ENCODE measurements at regions not wholly inside any gene's neighbourhood (a gene's known extent, or its start where the extent isn't known, plus 50 kb on each side); places are given as distances from the start of the nearest gene placed in this dataset.

GRCh38 chr18:72470391-72470790 is 73.8 kb downstream of the CBLN2 start:
- no peak for DNase-seq (ENCODE audit: low spot score)

GRCh38 chr18:72468021-72468710 is 76.0 kb downstream of the CBLN2 start:
- no peak for DNase-seq (ENCODE audit: low spot score)

- DNase-seq (ENCODE audit: low spot score), result no peak
Observed at GRCh38 chr18:72460210-72460680, 83.9 kb downstream of the CBLN2 start.

- no peak for DNase-seq (ENCODE audit: low spot score)
Observed at GRCh38 chr18:72458271-72458670, 85.9 kb downstream of the CBLN2 start.

- no peak for DNase-seq (ENCODE audit: low spot score)
Observed at GRCh38 chr18:72456802-72457201, 87.3 kb downstream of the CBLN2 start.

- DNase-seq (ENCODE audit: low spot score), result no peak
Observed at GRCh38 chr18:72452328-72452727, 91.8 kb downstream of the CBLN2 start.

GRCh38 chr18:72444798-72445155 is 99.4 kb downstream of the CBLN2 start:
- no peak for DNase-seq (ENCODE audit: low spot score)

GRCh38 chr18:72444111-72444797 is 99.9 kb downstream of the CBLN2 start:
- DNase-seq (ENCODE audit: low spot score), result no peak

- DNase-seq (ENCODE audit: low spot score), result no peak
Observed at GRCh38 chr18:72436401-72436800, 107.7 kb downstream of the CBLN2 start.

GRCh38 chr18:72433756-72434155 is 110.4 kb downstream of the CBLN2 start:
- DNase-seq (ENCODE audit: low spot score), result no peak

- no peak for DNase-seq (ENCODE audit: low spot score)
Observed at GRCh38 chr18:72427721-72428120, 116.4 kb downstream of the CBLN2 start.

GRCh38 chr18:72419914-72420313 is 124.2 kb downstream of the CBLN2 start:
- no peak for DNase-seq (ENCODE audit: low spot score)

GRCh38 chr18:72412927-72413326 is 131.2 kb downstream of the CBLN2 start:
- DNase-seq (ENCODE audit: low spot score), result no peak

GRCh38 chr18:72411261-72411660 is 132.9 kb downstream of the CBLN2 start:
- no peak for DNase-seq (ENCODE audit: low spot score)

- DNase-seq (ENCODE audit: low spot score), result no peak
Observed at GRCh38 chr18:72410399-72410798, 133.7 kb downstream of the CBLN2 start.

GRCh38 chr18:72409903-72410302 is 134.2 kb downstream of the CBLN2 start:
- no peak for DNase-seq (ENCODE audit: low spot score)

- no peak for DNase-seq (ENCODE audit: low spot score)
Observed at GRCh38 chr18:72407048-72407447, 137.1 kb downstream of the CBLN2 start.

- DNase-seq (ENCODE audit: low spot score), result no peak
Observed at GRCh38 chr18:72391951-72392350, 152.2 kb downstream of the CBLN2 start.

GRCh38 chr18:72391427-72391826 is 152.7 kb downstream of the CBLN2 start:
- DNase-seq (ENCODE audit: low spot score), result no peak

GRCh38 chr18:72378016-72378415 is 166.1 kb downstream of the CBLN2 start:
- DNase-seq (ENCODE audit: low spot score), result no peak

- DNase-seq (ENCODE audit: low spot score), result no peak
Observed at GRCh38 chr18:72376256-72376655, 167.9 kb downstream of the CBLN2 start.

- no peak for DNase-seq (ENCODE audit: low spot score)
Observed at GRCh38 chr18:72375618-72376017, 168.5 kb downstream of the CBLN2 start.

GRCh38 chr18:72372076-72372475 is 172.1 kb downstream of the CBLN2 start:
- no peak for DNase-seq (ENCODE audit: low spot score)

- DNase-seq (ENCODE audit: low spot score), result no peak
Observed at GRCh38 chr18:72368308-72368707, 175.8 kb downstream of the CBLN2 start.
